ENCODE measurements at regions not wholly inside any gene's neighbourhood (a gene's known extent, or its start where the extent isn't known, plus 50 kb on each side); places are given as distances from the start of the nearest gene placed in this dataset.

DNA sequence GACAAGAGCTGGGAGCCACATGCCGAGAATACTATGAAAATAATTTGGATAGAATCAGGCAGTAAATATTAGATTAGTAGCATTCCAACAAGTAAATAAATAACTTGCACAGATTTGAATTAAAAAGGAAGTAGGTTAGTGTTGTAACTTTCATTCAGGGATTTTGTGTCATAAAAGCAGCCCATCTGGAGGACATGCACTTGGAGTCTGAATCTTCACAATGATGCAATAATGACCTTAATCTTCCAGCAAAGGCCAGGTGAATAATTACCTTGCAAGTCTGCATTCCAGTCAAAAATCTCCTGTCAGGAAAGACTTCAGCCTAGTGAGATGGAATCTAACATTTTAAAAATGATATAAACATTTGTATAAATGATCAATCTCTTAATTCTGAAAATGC, 518.1 kb downstream of the KCNJ2 start:
- H3K36me3 Mint-ChIP-seq (ENCODE audit: low read depth): no peaks in the 10 kb centered on the region
- CTCF ChIA-PET: no interaction called here
- TF ChIP-seq, protein P1, sequence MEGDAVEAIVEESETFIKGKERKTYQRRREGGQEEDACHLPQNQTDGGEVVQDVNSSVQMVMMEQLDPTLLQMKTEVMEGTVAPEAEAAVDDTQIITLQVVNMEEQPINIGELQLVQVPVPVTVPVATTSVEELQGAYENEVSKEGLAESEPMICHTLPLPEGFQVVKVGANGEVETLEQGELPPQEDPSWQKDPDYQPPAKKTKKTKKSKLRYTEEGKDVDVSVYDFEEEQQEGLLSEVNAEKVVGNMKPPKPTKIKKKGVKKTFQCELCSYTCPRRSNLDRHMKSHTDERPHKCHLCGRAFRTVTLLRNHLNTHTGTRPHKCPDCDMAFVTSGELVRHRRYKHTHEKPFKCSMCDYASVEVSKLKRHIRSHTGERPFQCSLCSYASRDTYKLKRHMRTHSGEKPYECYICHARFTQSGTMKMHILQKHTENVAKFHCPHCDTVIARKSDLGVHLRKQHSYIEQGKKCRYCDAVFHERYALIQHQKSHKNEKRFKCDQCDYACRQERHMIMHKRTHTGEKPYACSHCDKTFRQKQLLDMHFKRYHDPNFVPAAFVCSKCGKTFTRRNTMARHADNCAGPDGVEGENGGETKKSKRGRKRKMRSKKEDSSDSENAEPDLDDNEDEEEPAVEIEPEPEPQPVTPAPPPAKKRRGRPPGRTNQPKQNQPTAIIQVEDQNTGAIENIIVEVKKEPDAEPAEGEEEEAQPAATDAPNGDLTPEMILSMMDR (IDR thresholded peaks at IDR 0.05): no peak
- peaks cover 2% of the 10 kb centered on the region for H3K27me3 Mint-ChIP-seq
- no peak overlapping the region for H3K27ac Mint-ChIP-seq
- H3K4me3 Mint-ChIP-seq: no peak overlapping the region
- H3K9me3 Mint-ChIP-seq: no peaks in the 10 kb centered on the region
- intact Hi-C loops (cut with micrococcal nuclease): no loop called here
- ATAC-seq: no peak
- no peaks in the 10 kb centered on the region for H3K4me1 Mint-ChIP-seq (ENCODE audit: low read depth)
- POLR2A ChIA-PET: no interaction called here
- no peak for DNase-seq

DNA sequence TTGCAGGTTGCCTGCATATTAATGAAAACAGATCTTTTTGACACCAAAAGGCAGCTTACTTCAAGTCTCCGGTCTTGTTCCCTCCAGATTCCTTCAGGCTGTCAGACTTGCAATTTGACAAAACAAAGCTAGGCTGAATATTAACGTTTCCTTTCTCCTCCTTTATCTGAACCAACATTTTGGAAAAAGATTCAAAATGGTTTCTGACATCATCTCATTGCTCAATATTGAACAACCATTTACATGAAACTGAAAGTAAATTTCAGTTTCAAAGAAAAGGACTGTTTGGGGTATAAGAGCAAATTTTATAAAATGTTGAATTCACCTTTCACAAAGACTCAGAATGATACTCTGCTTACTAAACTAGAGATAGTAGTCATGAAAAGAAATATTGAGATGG, 521.8 kb downstream of the KCNJ2 start:
- ChIA-PET CTCF (no interaction called here), POLR2A (no interaction called here)
- H3K4me1 Mint-ChIP-seq (ENCODE audit: low read depth): no peaks in the 10 kb centered on the region
- TF ChIP-seq, protein P1 (IDR thresholded peaks at IDR 0.05): no peak
- H3K9me3 Mint-ChIP-seq: no peaks in the 10 kb centered on the region
- no peak for ATAC-seq
- H3K4me3 Mint-ChIP-seq: no peak overlapping the region
- intact Hi-C loops (cut with micrococcal nuclease): no loop called here
- H3K27ac Mint-ChIP-seq: no peak overlapping the region
- H3K27me3 Mint-ChIP-seq: peaks cover 2% of the 10 kb centered on the region
- DNase-seq: no peak
- H3K36me3 Mint-ChIP-seq (ENCODE audit: low read depth): no peaks in the 10 kb centered on the region

DNA sequence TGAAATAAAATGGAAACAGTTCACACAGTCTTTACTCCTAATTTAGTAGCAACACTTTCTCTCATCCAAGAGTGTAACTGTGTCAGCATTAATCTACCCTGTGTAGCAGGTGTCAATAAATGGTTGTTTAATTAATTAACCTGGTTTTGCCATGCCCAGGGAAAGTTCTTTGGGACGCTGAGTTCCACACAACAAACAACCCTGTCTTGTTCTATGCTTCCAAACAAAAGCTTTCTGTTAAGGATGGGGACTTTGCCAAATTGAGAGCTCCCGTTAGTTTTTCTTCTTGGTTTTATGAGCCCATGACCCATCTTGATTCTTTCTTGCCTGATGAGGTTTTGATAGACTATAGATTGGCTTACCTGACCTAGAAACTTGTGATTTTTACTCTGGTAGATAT, 530.1 kb downstream of the KCNJ2 start:
- ChIA-PET POLR2A (no interaction called here), CTCF (no interaction called here)
- intact Hi-C loops (cut with micrococcal nuclease): no loop called here
- no peaks in the 10 kb centered on the region for H3K27me3 Mint-ChIP-seq
- ATAC-seq (no peak), DNase-seq (no peak)
- no peak overlapping the region for H3K27ac Mint-ChIP-seq
- H3K9me3 Mint-ChIP-seq: no peaks in the 10 kb centered on the region
- TF ChIP-seq, protein P1 (IDR thresholded peaks at IDR 0.05): no peak
- H3K4me1 Mint-ChIP-seq (ENCODE audit: low read depth): no peaks in the 10 kb centered on the region
- H3K36me3 Mint-ChIP-seq (ENCODE audit: low read depth): no peaks in the 10 kb centered on the region
- H3K4me3 Mint-ChIP-seq: no peak overlapping the region

DNA sequence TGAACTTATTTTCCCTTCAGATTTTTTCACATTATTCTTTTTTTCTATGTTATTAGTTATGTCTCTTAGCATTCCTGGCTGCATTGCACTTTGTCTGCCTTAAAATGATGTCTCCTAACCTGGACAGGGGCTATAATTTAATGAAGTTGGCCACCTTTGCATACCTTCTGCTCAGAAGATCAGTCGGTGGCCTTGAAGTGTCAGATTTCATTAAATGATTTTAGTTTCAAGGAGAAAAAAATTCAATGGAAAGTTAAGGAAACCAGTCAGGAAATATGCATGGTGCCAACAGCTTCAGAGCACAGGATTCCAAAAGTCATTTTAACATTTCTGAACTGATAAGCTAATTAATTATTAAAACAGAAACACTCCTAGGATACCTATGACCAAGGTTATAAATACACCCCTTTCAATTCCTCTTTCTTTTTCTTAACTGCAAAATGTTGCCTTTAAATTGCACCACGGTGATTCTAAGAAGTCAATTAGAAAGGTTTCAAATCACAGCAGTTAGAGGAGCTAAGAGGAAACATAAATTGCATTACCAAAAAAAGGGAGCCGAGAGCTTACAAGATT, 533.4 kb downstream of the KCNJ2 start:
- TF ChIP-seq, protein P1 (IDR thresholded peaks at IDR 0.05): no peak

DNA sequence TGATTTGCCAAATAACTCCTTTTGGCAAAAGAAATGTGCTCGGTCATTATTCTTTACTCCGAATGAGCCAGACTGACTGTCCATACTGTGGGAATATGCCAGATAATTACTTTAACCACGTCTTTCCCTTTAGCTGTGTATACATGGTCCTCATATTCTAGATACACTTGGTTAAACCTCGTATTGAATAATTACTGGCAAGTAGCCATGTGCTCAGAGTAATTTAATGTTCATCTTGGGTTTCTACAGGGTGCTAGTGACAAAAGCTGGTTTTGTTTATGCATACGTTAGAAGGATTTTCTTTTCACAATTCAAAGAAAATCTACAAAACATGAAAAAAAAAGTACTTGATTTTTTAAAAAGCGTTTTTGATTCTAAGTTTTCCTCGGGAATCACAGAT, 540.3 kb downstream of the KCNJ2 start:
- Mint-ChIP-seq H3K4me3 (no peak overlapping the region), H3K36me3 (ENCODE audit: low read depth) (no peaks in the 10 kb centered on the region), H3K27me3 (peaks cover 1% of the 10 kb centered on the region), H3K9me3 (no peaks in the 10 kb centered on the region), H3K27ac (no peak overlapping the region), H3K4me1 (ENCODE audit: low read depth) (no peaks in the 10 kb centered on the region)
- ChIA-PET POLR2A (no interaction called here), CTCF (no interaction called here)
- ATAC-seq: no peak
- DNase-seq: no peak
- TF ChIP-seq, protein P1 (IDR thresholded peaks at IDR 0.05): no peak
- intact Hi-C loops (cut with micrococcal nuclease): no loop called here

More for the DNA sequence above, 533.4 kb downstream of the KCNJ2 start:
- no peaks in the 10 kb centered on the region for H3K36me3 Mint-ChIP-seq (ENCODE audit: low read depth)
- ChIA-PET POLR2A (no interaction called here), CTCF (no interaction called here)
- H3K4me1 Mint-ChIP-seq (ENCODE audit: low read depth): no peaks in the 10 kb centered on the region
- peaks cover 1% of the 10 kb centered on the region for H3K27me3 Mint-ChIP-seq
- intact Hi-C loops (cut with micrococcal nuclease): no loop called here
- no peak for DNase-seq
- ATAC-seq: no peak
- H3K27ac Mint-ChIP-seq: no peak overlapping the region
- H3K4me3 Mint-ChIP-seq: no peak overlapping the region
- no peaks in the 10 kb centered on the region for H3K9me3 Mint-ChIP-seq

Data from activated CD8-positive, alpha-beta T cell treated with anti-CD3 and anti-CD28 coated beads for 36 hours (primary cell).